ENCODE measurements at regions not wholly inside any gene's neighbourhood (a gene's known extent, or its start where the extent isn't known, plus 50 kb on each side); places are given as distances from the start of the nearest gene placed in this dataset.

DNA sequence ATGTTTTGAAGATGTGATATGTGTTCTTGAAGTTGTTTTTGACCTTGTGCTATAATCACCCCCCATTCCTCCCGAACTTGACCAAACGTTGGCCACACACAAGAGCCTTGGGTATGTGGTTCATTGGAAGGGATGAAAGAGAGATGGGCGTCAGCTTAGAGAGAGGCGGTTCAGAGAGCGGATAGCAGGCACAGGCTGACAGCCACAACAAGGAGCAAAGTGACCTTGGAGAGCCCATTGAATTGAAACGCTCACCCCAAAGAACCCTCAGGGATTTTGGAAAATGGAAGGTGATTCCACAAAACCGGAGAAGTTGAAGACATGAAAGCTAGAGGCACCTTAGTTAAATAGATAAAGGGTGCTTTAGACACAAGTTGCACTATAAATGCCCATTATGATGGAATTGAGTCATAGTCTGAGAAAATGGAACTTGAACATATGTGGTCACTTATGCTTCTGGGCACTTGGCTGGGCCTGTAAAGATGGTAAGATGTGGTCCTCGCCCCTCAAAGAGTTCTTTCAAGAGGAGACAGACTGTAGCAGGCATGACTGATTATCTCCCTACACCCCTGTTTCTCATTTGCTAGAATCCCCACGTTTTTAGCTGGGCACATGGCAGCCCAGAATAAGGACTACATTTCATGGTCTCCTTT lies 188.5 kb upstream of the HAAO start:
- TF ChIP-seq EZH2 (IDR thresholded peaks at IDR 0.05) (no peak), POLR2AphosphoS5 (IDR thresholded peaks at IDR 0.05; ENCODE audit: borderline replicate concordance, low read depth, low read length) (no peak)

All from SK-N-MC (cell line).